ENCODE measurements at regions not wholly inside any gene's neighbourhood (a gene's known extent, or its start where the extent isn't known, plus 50 kb on each side); places are given as distances from the start of the nearest gene placed in this dataset.

DNA sequence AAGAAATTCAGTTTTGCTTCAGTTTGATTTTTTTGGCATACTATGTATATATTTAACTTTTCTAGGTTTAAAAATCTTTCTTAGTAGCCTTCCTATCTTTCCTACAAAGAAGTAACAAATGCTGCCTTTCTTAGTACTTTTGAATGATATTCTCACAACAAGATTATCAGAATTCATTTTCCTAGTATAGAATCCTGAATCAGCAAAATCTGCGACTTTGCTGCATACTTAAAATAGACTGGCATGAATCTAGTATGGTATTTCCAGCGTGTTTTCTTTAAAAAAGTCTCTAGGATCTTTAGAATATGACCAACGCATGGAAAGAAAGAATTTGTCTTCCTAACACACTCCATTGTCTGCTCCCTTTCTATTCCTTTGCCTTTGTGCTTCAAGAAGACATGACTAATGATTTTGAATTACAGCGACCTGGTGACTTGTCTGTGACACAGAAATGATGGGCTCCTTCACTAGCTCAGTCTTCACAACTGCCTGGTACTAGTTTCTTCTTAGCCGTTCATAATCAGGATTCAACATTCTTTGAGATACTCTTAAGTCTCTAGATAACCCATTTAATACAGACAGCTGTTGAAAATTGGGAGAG lies 349.8 kb downstream of the PPARGC1A start:
- TF ChIP-seq, protein P1, sequence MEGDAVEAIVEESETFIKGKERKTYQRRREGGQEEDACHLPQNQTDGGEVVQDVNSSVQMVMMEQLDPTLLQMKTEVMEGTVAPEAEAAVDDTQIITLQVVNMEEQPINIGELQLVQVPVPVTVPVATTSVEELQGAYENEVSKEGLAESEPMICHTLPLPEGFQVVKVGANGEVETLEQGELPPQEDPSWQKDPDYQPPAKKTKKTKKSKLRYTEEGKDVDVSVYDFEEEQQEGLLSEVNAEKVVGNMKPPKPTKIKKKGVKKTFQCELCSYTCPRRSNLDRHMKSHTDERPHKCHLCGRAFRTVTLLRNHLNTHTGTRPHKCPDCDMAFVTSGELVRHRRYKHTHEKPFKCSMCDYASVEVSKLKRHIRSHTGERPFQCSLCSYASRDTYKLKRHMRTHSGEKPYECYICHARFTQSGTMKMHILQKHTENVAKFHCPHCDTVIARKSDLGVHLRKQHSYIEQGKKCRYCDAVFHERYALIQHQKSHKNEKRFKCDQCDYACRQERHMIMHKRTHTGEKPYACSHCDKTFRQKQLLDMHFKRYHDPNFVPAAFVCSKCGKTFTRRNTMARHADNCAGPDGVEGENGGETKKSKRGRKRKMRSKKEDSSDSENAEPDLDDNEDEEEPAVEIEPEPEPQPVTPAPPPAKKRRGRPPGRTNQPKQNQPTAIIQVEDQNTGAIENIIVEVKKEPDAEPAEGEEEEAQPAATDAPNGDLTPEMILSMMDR (conservative IDR thresholded peaks at IDR 0.05; ENCODE audit: low read depth): no peak

DNA sequence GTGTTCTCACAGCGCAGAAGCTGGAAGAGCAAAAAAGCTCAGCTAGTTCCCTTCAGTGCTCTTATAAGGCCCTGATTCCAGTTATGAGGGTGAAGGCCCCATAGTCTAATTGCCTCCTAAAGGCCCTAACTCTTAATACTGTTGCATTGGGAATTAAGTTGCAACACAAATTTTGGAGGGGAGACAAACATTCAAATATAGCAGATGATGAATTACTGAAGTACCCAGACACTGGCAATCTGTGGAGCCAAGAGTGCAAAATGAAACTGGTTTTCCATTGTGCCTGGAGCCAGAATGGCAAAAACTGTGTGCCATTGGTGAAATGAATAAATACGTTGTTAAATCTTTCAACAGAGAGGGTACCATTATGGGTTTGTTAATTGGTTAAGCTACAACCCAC lies 356.0 kb downstream of the PPARGC1A start:
- TF ChIP-seq, protein P1 (conservative IDR thresholded peaks at IDR 0.05; ENCODE audit: low read depth): no peak
- no peak overlapping the region for H3K27ac ChIP-seq
- ChIA-PET POLR2A (ENCODE audit: low non-redundant PET) (no interaction called here), CTCF (no interaction called here)
- no peak for DNase-seq (ENCODE audit: low spot score)

More for the DNA sequence above, 349.8 kb downstream of the PPARGC1A start:
- CTCF ChIA-PET: no interaction called here
- POLR2A ChIA-PET (ENCODE audit: low non-redundant PET): no interaction called here
- no peak for DNase-seq (ENCODE audit: low spot score)
- H3K27ac ChIP-seq: no peak overlapping the region

DNA sequence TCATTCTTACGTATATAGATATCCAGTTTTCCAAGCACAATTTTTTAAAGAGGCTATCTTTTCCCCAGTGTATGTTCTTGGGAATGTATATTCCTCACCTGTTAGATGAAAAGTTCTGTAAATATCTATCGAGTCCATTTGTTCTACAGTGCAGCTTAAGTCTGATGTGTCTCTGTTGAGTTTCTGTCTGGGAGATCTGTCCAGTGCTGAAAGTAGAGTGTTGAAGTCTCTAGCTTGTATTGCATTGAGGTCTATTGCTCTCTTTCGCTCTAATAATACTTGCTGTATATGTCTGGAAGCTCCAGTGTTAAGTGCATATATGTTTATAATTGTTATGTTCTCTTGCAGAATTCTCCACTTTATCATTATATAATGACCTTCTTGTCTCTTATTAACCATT lies 373.1 kb downstream of the PPARGC1A start:
- no peak overlapping the region for H3K27ac ChIP-seq
- ChIA-PET POLR2A (ENCODE audit: low non-redundant PET) (no interaction called here), CTCF (no interaction called here)
- TF ChIP-seq, protein P1 (conservative IDR thresholded peaks at IDR 0.05; ENCODE audit: low read depth): no peak
- no peak for DNase-seq (ENCODE audit: low spot score)

DNA sequence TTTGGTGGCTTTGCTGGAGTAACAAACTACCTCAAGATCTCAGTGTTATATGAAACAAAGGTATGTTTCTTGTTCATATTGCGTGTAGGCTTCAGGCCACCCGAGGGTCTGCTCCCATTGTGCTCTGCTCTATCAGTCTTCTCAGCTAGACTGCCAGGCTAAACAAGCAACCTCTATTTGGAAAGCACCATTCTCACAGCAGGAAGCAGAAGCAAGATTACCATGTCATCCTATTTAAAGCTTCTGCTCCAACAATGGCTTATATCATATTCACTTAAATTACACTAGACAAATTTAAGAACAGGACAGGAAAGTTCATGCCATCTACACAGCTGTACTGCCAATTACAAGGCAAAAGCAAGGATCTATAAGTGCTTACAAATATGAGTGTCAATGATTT lies 385.8 kb downstream of the PPARGC1A start:
- TF ChIP-seq, protein P1 (conservative IDR thresholded peaks at IDR 0.05; ENCODE audit: low read depth): no peak
- DNase-seq (ENCODE audit: low spot score): no peak
- no peak overlapping the region for H3K27ac ChIP-seq
- CTCF ChIA-PET: no interaction called here
- POLR2A ChIA-PET (ENCODE audit: low non-redundant PET): no interaction called here

DNA sequence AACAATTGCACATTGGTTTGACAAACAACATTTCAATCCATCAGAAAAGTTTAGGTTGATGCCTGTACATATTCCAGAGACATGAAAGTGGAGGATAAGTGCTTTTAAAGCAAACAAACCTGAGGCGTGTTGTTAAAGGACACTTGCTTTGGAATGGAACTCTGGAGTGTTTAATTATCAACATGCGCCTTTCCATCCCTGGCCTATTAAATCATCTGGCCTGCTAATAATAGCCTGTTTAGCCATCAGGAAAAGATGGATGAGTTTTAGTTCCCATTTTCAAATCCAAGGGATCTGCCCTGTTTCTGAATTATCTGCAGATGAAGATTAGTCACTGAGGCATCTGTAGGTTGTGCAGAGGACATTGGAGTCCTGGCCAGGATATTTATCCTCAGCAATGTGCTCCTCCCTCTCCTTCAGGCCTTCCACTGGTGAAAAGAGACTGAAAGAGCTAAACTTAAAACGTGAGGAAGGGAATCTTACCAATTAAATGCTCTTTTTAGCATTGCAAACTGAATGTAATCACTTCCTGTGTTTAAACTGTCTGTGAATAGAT lies 388.9 kb downstream of the PPARGC1A start:
- DNase-seq (ENCODE audit: low spot score): no peak
- TF ChIP-seq, protein P1 (conservative IDR thresholded peaks at IDR 0.05; ENCODE audit: low read depth): no peak
- ChIA-PET POLR2A (ENCODE audit: low non-redundant PET) (no interaction called here), CTCF (interaction anchor here (0.6 kb wide), 2 partner anchors 8 to 427 kb away, joined by 3 to 4 read pairs; no protein-coding TSS in a partner anchor)
- no peak overlapping the region for H3K27ac ChIP-seq

DNA sequence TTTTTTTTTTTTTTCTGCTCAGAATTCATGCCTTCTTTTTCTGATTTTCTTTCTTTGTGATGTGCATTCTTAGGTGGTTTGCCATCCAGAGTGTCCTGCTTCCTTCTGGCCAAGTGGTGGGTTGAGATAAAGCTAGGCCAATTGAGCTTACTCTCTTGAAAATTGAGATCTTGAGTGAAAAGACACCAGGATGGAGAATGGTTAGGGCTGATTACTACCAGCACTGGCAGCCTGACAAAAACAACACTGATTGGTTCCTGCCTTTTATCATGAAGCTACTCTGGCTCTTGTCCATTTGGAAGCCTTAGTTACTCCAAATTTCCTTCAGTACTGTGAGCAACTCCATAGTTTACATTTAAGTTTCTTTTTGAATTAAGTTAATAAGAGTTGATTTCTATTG lies 404.0 kb downstream of the PPARGC1A start:
- ChIA-PET POLR2A (ENCODE audit: low non-redundant PET) (no interaction called here), CTCF (interaction anchor here (0.6 kb wide), 1 partner anchor 113 kb away, joined by 3 read pairs; no protein-coding TSS in a partner anchor)
- DNase-seq (ENCODE audit: low spot score): no peak
- H3K27ac ChIP-seq: no peak overlapping the region
- TF ChIP-seq, protein P1 (conservative IDR thresholded peaks at IDR 0.05; ENCODE audit: low read depth): no peak

Measured in RWPE1 (cell line).